ENCODE measurements at regions not wholly inside any gene's neighbourhood (a gene's known extent, or its start where the extent isn't known, plus 50 kb on each side); places are given as distances from the start of the nearest gene placed in this dataset.
"Not testable (repeated sequence)": the region's sequence is repeated elsewhere in the genome, so short reads cannot be mapped to it uniquely, and the experiment has no call there.

- Mint-ChIP-seq H3K27me3 (ENCODE audit: low read depth, unreplicated experiment) (peaks cover 9% of the 10 kb centered on the region), H3K27ac (ENCODE audit: unreplicated experiment) (no peak overlapping the region), H3K4me3 (ENCODE audit: unreplicated experiment) (no peak overlapping the region), H3K9me3 (ENCODE audit: unreplicated experiment) (peaks cover 4% of the 10 kb centered on the region), H3K4me1 (ENCODE audit: low read depth, unreplicated experiment) (no peaks in the 10 kb centered on the region), H3K36me3 (ENCODE audit: low read depth, unreplicated experiment) (no peaks in the 10 kb centered on the region)
- no peak overlapping the region for H2AFZ ChIP-seq (ENCODE audit: low read depth, low read length)
- no peaks in the 10 kb centered on the region for H3K4me1 ChIP-seq (ENCODE audit: insufficient read depth, low read length)
- DNase-seq (ENCODE audit: low read depth), result no peak
- no peak for TF ChIP-seq EZH2 (IDR thresholded peaks at IDR 0.05; ENCODE audit: insufficient read depth, low read length)
- TF ChIP-seq, protein P1, sequence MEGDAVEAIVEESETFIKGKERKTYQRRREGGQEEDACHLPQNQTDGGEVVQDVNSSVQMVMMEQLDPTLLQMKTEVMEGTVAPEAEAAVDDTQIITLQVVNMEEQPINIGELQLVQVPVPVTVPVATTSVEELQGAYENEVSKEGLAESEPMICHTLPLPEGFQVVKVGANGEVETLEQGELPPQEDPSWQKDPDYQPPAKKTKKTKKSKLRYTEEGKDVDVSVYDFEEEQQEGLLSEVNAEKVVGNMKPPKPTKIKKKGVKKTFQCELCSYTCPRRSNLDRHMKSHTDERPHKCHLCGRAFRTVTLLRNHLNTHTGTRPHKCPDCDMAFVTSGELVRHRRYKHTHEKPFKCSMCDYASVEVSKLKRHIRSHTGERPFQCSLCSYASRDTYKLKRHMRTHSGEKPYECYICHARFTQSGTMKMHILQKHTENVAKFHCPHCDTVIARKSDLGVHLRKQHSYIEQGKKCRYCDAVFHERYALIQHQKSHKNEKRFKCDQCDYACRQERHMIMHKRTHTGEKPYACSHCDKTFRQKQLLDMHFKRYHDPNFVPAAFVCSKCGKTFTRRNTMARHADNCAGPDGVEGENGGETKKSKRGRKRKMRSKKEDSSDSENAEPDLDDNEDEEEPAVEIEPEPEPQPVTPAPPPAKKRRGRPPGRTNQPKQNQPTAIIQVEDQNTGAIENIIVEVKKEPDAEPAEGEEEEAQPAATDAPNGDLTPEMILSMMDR (IDR thresholded peaks at IDR 0.05; ENCODE audit: insufficient read depth, low read depth, low read length), result no peak
- no peaks in the 10 kb centered on the region for H4K20me1 ChIP-seq (ENCODE audit: insufficient read depth, low read length)
- H3K36me3 ChIP-seq (ENCODE audit: insufficient read depth, low read length), result no peaks in the 10 kb centered on the region
- no peak for FAIRE-seq
- no peak overlapping the region for H3K4me3 ChIP-seq (ENCODE audit: insufficient read depth, low read depth, low read length)
- no peak overlapping the region for H3K4me2 ChIP-seq (ENCODE audit: low read length)
- no peak overlapping the region for H3K27ac ChIP-seq (ENCODE audit: low read depth, low read length)
- no peaks in the 10 kb centered on the region for H3K79me2 ChIP-seq (ENCODE audit: insufficient read depth, low read length)
- H3K9ac ChIP-seq (ENCODE audit: low read length), result no peak overlapping the region
- H3K27me3 ChIP-seq (ENCODE audit: insufficient read depth, low read length), result no peaks in the 10 kb centered on the region
- no peaks in the 10 kb centered on the region for H3K9me3 ChIP-seq (ENCODE audit: insufficient read depth, low read depth, low read length)
These were observed 196.9 kb upstream of the ETV3 start for GRCh38 chr1:157335056-157335455.

GRCh38 chr1:157334041-157334440, 195.8 kb upstream of the ETV3 start:
- FAIRE-seq (no peak), DNase-seq (ENCODE audit: low read depth) (no peak)
- peaks cover 9% of the 10 kb centered on the region for H3K27me3 Mint-ChIP-seq (ENCODE audit: low read depth, unreplicated experiment)
- Histone ChIP-seq H3K79me2 (ENCODE audit: insufficient read depth, low read length) (no peaks in the 10 kb centered on the region), H3K9me3 (ENCODE audit: insufficient read depth, low read depth, low read length) (no peaks in the 10 kb centered on the region), H3K4me1 (ENCODE audit: insufficient read depth, low read length) (no peaks in the 10 kb centered on the region), H3K27me3 (ENCODE audit: insufficient read depth, low read length) (no peaks in the 10 kb centered on the region), H3K9ac (ENCODE audit: low read length) (no peak overlapping the region), H3K36me3 (ENCODE audit: insufficient read depth, low read length) (no peaks in the 10 kb centered on the region), H2AFZ (ENCODE audit: low read depth, low read length) (no peak overlapping the region), H4K20me1 (ENCODE audit: insufficient read depth, low read length) (no peaks in the 10 kb centered on the region), H3K4me2 (ENCODE audit: low read length) (no peak overlapping the region), H3K4me3 (ENCODE audit: insufficient read depth, low read depth, low read length) (no peak overlapping the region), H3K27ac (ENCODE audit: low read depth, low read length) (no peak overlapping the region)
- TF ChIP-seq, protein P1 (IDR thresholded peaks at IDR 0.05; ENCODE audit: insufficient read depth, low read depth, low read length), result no peak
- TF ChIP-seq EZH2 (IDR thresholded peaks at IDR 0.05; ENCODE audit: insufficient read depth, low read length), result no peak
- H3K4me1 Mint-ChIP-seq (ENCODE audit: low read depth, unreplicated experiment), result no peaks in the 10 kb centered on the region
- H3K27ac Mint-ChIP-seq (ENCODE audit: unreplicated experiment), result no peak overlapping the region
- H3K36me3 Mint-ChIP-seq (ENCODE audit: low read depth, unreplicated experiment), result no peaks in the 10 kb centered on the region
- peaks cover under 1% of the 10 kb centered on the region for H3K9me3 Mint-ChIP-seq (ENCODE audit: unreplicated experiment)
- H3K4me3 Mint-ChIP-seq (ENCODE audit: unreplicated experiment), result no peak overlapping the region

DNA sequence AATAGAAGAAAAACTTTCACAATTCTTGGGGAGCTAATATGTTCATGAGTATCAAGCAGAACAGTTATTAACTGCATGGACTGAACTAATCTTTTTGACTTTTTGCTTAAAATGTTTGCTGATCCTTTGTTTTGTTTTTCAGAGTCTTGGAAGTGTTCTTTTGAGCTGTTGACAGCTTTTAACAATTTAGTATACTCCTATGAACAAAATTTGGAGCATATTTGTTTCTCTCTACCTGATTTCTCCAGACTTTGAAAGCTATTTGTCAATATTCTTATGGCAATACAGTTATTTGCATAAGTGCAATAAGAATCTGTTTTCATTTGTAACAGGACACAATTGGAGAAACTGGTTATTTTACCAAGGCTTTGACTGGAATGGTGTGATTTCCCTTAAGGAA, 192.0 kb upstream of the ETV3 start:
- not testable (repeated sequence) for H3K36me3 ChIP-seq (ENCODE audit: insufficient read depth, low read length); H2AFZ ChIP-seq (ENCODE audit: low read depth, low read length); H3K4me1 ChIP-seq (ENCODE audit: insufficient read depth, low read length); H3K27me3 ChIP-seq (ENCODE audit: insufficient read depth, low read length); H3K9ac ChIP-seq (ENCODE audit: low read length); H3K36me3 Mint-ChIP-seq (ENCODE audit: low read depth, unreplicated experiment); DNase-seq (ENCODE audit: low read depth); H4K20me1 ChIP-seq (ENCODE audit: insufficient read depth, low read length); H3K4me3 ChIP-seq (ENCODE audit: insufficient read depth, low read depth, low read length); H3K27ac Mint-ChIP-seq (ENCODE audit: unreplicated experiment); H3K27me3 Mint-ChIP-seq (ENCODE audit: low read depth, unreplicated experiment); H3K4me3 Mint-ChIP-seq (ENCODE audit: unreplicated experiment); H3K27ac ChIP-seq (ENCODE audit: low read depth, low read length); H3K4me2 ChIP-seq (ENCODE audit: low read length); H3K4me1 Mint-ChIP-seq (ENCODE audit: low read depth, unreplicated experiment); FAIRE-seq; H3K9me3 Mint-ChIP-seq (ENCODE audit: unreplicated experiment); H3K9me3 ChIP-seq (ENCODE audit: insufficient read depth, low read depth, low read length); H3K79me2 ChIP-seq (ENCODE audit: insufficient read depth, low read length)

DNA sequence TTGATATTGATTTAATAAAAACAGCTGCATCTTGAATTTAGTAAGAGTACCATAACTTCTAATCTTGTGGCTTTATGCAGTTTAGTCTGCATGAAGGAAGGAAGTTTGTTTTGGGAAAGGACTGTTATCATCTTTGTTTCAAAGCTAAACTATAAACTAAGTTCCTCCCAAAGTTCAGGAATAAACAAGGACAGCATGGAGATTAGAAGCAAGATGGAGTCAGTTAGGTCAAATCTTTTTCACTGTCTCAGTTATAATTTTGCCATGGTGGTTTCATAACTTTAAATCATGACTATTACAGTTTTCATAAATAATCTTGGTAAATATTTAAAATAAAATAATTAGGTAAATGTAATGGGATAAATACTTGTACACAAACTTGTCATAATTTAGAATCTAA, 189.9 kb upstream of the ETV3 start:
- not testable (repeated sequence) for H3K9ac ChIP-seq (ENCODE audit: low read length); H3K4me3 Mint-ChIP-seq (ENCODE audit: unreplicated experiment); H3K4me2 ChIP-seq (ENCODE audit: low read length); DNase-seq (ENCODE audit: low read depth); FAIRE-seq; H3K36me3 Mint-ChIP-seq (ENCODE audit: low read depth, unreplicated experiment); H3K27me3 ChIP-seq (ENCODE audit: insufficient read depth, low read length); H3K4me1 Mint-ChIP-seq (ENCODE audit: low read depth, unreplicated experiment); H3K36me3 ChIP-seq (ENCODE audit: insufficient read depth, low read length); H3K9me3 ChIP-seq (ENCODE audit: insufficient read depth, low read depth, low read length); H3K27ac Mint-ChIP-seq (ENCODE audit: unreplicated experiment); H2AFZ ChIP-seq (ENCODE audit: low read depth, low read length); H3K79me2 ChIP-seq (ENCODE audit: insufficient read depth, low read length); H4K20me1 ChIP-seq (ENCODE audit: insufficient read depth, low read length); H3K9me3 Mint-ChIP-seq (ENCODE audit: unreplicated experiment); H3K27me3 Mint-ChIP-seq (ENCODE audit: low read depth, unreplicated experiment); H3K4me3 ChIP-seq (ENCODE audit: insufficient read depth, low read depth, low read length); H3K27ac ChIP-seq (ENCODE audit: low read depth, low read length); H3K4me1 ChIP-seq (ENCODE audit: insufficient read depth, low read length)
